Stimulated activated CD4-positive, alpha-beta T cell treated with anti-CD3 and anti-CD28 coated beads, TNF-alpha, amount 100 ng/mL, for 48 hours (primary cell): ENCODE measurements at regions not wholly inside any gene's neighbourhood (a gene's known extent, or its start where the extent isn't known, plus 50 kb on each side); places are given as distances from the start of the nearest gene placed in this dataset.
A peak's percentile ranks its signal among the peaks of the same experiment; 100 is the strongest.

Experiments
- DNase-seq, 3 donors: peaks; one replicate each; pipeline ENCODE4 v3.0.0-alpha.2; 2020; ENCODE audit warnings: low read depth in 3 of 3

DNA sequence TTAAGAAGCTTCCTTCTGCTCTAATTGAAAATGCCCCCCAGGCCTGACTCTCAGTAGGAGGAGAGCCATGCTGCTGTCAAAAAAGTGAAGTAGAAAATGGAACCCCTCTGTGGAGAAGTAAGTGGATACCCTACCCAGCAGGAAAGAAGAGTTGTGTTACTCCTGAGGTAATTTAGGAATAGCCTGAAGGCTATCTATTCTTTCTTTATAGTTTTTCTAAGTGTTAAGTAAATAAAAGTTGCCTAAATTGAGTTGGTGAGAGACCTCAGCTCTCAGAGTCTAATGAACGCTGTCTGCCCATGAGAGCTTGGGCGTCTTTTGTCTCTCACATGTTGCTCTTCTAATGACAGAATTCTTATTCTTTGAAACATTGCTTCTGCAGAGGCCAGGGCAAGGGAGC, 116.2 kb downstream of the NSUN3 start:
- DNase-seq: no peak

DNA sequence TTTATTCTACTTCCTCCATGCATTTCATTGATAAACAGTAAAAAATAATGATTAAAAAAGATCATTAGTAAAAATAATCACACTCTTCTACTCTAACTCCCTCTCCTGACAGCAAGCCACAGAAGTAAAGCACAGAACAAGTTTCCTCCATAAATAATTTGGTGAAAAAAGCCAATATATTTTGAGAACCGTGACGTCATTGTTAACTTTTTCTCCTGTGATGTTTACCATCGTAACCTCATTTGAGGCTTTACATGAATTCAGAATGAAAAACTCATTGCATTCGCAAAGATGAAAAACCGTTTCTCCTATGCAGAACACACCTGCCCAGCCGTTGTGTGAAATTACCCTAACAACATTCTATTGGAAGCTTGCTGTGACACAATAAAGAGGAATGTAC, 120.7 kb downstream of the NSUN3 start:
- DNase-seq: no peak

DNA sequence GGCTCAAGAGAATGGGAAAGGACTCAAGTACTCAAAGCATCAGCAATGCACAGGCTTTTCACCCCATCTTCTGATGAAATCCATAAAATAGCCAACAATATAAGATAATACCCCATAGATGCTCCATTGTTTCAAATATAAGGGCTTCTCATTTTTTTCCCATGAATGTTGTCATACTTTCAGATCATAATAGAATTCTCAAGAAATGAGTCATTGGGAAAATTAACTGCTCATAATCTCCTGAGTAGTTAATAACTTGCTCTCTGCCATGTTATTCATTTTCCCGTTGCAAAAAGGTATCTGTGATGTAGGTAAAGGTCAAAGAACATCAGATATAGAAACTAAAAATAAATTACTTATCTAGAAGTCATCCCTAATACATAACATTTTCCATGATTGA, 121.9 kb downstream of the NSUN3 start:
- no peak for DNase-seq

DNA sequence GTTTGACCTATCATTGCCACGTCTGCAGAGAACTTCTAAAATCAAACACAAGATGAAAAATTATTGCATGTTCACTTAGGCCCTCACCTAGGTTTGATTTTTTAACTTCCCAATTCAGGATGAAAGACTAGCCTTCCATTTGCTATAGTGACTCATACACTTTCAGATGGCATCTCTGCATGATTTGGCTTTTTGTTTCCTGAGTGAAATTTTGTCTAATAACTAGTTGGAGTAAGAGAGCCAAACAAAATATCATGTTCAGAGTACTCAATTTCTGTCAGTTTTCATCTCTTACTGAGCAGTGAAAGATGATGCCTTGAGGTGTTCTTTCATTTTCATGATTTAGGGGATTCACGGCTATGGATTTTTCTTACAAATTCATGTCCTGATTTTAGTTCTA, 122.9 kb downstream of the NSUN3 start:
- no peak for DNase-seq

DNA sequence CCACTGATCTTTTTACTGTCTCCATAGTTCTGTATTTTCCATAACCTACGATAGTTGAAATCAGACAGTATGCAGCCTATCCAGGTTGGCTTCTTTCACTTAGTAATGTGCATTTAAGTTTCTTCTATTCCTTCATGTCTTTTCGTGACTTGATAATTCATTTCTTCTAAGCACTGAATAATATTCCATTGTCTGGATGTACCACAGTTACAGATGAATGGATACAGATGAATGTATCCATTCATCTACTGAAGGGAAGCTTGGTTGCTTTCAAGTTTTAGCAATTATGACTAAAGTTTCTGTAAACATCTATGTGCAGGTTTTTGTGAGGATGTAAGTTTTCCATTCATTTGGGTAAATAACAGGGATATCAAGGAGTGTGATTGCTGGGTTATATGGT, 124.8 kb downstream of the NSUN3 start:
- DNase-seq: no peak

DNA sequence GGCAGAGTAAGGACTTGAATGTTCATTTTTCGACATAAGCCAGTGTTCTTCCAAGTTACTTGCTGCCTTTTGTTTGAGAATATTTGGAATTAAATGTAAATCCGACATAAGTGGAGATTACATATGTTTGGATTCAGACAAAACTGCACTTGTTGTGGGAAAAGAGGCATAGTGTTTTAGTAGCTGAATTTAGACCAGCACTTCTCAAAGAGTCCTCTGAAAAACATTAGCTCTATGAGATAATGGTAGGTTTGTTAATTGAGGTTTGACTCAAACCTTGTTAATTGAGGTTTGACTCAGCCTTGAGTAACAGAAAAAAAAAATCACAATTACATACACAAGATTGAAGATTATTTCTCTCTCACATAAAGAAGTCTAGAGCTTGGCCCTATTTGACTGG, 132.5 kb downstream of the NSUN3 start:
- DNase-seq: no peak

DNA sequence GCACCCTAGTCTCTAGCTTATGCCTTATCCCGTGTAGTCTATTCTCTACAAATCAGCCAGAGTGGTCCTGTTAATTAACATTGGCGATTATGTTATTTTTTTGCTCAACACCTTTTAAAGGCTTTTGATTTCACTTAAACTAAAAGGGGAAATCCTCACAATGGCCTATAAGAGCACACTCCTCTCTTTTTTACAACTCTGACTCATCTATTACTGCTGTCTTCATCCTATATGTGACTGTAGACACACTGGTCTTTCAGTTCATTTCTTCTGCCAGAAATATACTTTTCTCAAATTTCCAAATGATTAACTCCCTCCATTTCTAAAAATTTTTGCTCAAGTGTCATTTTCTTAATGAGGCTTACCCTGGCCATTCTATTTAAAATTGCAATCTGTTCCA, 143.4 kb downstream of the NSUN3 start:
- no peak for DNase-seq

DNA sequence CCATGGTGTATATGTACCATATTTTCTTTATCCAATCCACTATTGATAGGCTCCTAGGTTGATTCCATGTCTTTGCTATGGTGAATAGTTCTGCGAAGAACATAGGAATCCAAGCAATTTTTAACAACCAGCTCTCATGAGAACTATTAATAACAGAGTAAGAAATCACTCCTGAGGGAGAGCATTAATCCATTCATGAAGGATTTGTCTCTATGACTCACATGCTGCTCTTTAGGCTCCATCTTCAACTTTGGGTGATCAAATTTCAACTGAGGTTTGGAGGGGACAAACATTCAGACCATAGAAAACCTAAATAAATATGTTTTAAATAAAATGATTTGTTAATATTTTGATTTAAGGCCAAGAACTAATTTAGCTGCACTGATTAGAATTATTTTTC, 147.4 kb downstream of the NSUN3 start:
- DNase-seq: no peak

DNA sequence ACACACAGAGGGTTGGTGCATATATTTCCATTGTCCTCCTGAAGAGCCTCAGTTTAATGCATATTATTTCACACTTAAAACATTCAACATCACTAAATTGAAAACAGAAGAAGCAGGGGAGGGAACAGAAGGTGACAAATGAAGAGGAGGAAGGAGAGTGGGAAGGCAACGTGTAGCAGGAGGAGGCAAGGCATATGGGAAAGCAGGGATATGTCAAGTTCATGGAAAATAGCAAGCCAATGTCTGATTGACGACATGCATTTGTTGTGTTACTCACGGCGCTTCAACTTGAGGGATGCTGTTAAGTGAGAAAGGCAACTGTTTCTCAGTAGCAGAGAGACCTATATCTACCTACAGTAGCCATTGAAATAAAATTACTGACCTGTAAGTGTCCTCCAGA, 154.5 kb downstream of the NSUN3 start:
- DNase-seq: no peak

DNA sequence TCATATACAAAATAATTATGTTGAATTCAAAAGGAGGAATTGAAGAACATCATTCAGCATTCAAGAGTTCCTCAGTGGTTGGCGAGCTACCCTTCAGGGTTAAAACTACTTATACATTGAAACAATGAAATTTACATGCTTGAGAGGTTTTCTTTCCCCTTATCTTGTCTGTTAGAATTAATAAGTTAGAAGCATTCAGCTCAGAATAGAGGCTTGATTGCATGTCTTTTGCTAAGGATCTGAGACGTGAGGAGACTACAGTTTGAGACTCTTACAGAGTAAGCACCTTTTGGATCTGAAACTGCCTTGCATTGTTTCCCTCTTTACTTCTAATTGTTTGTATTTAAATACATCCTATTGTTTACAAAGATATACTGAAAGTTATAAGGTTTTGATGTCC, 157.6 kb downstream of the NSUN3 start:
- DNase-seq: no peak

DNA sequence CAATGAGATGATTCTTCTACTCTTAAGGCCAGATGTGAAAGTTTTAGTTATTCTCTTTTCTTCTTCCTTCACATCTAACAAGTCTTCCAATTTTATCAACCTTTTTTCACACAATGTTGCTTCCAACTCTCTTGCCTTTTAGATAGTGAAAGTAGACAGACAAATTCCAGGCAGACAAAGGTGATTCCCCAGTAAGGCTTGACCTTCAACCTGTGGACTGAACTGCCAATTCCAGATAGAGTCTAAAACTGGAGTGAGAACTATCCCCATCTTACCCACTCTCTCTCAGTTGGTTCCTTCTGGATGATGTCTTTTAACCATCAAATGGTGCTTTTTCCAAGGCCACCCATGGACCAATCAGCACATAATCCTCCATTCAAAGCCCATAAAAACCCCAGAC, 159.0 kb downstream of the NSUN3 start:
- no peak for DNase-seq

DNA sequence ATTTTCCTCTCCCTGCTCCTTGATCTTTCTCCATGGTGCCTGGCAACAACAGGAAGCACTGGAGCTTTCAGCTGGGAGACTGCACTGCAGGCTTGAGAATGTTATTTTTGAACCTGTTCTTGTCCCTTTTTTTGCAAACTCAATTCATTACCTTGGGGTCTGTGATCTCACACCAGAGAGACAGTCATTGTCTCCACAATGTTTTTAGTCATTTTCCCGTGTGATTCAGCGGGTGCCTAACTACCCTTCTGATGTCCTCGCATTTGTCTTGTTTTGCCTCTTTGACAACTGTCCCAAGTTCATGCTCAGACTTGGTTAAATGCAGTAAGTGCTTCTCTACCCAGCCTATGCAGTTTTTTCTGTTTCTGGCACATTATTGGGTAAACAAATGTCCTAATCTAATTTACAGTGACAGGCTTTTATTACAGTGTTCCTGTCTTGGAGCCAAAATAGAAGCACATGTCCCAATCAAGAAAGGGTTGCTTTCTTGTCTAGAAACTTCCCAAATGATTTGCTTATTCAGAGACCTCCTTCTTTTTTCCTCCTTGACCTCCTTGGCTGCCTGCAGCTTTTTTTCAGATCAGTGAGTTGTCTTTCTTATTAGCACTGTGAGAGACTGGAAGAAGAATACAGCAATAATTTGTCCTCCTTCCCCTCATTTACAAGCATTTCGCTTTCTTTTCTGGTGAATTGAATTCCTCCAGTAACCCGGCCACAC, 162.4 kb downstream of the NSUN3 start:
- DNase-seq: no peak

DNA sequence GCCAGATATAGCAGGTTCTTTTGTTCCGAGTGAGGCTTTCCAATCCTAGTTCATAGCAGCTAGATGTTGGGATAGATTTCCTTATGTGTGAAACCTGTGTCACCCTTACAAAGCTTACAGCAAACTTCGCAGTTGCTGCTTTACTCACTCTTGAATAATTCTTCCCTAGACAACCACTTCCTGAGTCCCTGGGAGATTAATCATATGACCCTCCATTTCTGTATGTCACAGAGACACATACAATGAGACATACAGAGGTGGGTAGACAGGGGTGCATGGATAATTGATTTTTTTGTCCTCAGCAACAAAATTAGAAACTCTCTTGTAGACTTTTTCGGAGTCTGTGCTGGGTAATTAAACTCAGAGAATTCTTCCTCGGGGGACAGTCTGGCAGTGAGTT, 163.2 kb downstream of the NSUN3 start:
- no peak for DNase-seq

DNA sequence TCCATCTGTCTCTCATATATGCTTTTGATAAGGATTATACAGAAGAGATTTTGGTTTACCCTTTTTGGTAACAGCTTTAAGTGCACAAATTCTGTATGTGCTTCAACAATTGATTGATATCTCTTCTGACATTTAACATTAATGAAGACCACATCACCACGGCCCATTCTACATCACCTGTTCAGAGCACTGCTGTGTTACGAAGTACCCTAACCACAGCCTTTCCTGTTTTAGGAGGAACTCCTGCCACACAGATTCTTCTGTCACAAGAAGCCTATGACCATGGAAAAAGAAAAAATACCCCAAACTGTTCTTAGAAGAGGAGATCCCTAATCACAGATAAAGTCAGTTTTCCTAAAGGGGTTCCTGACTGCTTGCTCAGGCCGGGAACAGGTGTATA, 170.1 kb downstream of the NSUN3 start:
- DNase-seq: no peak

DNA sequence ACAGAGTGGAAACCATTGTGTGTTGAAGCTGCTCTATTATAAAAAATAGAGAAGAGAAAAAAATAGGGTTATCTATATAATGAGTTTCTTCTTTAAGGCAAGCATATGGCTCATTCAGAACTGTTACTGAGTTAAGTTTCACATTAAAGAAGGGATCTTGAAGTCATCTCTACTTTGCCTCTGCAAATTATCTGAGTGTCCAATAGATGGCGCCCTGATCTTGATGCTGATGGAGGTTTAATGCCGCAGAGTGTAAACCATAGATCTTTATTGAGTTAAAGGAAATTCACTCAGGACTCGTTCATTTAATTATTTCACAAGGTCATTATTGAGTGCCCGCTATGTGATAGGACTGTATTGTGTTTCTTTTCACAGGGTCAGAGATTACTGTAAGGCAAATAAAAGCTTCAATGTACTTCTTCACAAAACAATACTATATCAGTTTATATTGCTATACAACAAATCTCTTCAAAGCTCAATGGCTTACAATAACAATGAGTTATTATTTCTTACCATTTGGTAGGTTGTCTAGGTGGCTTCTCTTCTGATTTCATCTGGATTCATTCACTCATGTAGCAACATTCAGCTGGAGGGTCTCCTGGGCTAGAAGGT, 171.4 kb downstream of the NSUN3 start:
- no peak for DNase-seq

DNA sequence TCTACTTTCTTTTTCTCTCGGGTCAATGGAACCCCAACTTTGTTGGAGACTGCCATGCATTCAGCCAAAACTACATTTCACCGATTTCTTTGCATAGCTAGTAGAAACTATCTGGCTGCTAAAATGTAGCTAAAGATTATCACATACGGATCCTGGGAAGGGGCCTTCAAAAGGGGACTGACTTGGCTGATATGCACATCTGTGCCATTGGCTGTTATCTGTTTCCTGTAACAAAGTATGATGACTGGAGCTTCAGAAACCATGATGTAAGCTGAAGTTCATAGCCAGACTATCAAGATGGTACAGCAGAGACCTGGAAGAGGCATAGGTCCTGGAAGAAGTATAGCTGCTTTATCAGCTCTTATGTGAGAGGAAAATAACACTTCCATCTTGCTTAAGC, 179.1 kb downstream of the NSUN3 start:
- no peak for DNase-seq

DNA sequence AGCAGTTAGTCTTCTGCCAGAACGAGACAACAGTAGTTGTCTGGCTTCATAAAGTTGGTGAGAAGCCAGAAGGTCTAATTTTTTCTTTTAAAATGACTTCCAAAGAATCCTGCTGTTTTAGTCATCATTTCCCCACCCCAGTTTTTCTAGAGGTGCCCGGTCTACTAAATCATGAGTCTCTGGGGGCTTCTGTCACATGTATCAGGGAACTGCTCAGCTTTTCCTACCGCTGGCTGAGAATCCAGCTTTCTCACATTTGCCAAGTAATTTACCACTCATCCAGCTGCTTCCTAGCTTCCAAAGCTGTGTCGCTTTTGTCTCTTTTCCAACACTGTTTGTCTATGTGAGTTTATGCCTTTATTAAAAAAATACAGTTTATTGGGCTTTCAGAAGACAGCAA, 183.3 kb downstream of the NSUN3 start:
- DNase-seq: no peak

DNA sequence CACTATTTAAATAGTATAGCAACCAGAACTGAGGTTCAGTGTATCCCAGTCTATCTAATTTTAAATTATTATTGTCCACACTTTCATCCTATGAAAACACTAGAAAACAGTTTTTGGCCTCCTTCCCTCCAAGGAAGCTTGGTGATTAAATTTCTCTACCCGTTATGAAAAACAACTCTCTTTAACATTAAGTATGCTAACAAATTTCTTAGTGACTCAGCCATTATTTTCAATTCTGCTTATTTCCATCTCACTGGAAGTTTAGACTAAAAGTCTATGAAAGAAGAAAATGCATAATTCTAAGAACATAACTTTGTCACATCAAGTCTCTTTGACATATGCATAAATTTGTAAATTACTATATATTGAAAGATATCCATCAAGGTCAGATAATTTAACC, 185.2 kb downstream of the NSUN3 start:
- no peak for DNase-seq

DNA sequence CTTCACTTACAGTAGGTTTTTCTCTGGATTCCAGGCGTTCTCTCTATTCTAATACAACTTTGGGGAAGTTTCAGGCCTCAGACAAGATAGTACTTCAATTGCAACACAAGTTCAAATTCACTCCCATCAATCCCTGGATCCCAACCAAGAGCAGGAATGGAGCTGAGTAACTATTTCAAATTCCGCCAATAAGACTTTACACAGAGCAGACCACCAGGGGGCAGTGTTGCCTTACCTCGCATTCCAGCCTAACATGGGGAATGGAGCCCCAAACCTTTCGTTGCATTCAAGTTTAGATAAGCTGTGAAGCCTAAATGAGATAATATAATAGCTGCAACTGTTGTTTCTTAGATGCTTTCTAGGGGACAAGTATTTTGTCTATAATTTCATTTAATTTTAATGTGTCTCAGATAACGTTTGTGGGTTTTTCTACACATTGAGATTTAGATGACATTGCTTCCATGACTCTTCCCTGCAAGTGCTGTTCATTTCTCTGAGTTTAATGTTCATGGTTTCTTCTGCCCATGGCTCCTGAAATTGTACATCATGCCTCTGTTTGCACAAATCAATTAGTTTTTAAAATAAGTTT, 186.7 kb downstream of the NSUN3 start:
- peak; percentile 19 to 56 (median 46) for DNase-seq

DNA sequence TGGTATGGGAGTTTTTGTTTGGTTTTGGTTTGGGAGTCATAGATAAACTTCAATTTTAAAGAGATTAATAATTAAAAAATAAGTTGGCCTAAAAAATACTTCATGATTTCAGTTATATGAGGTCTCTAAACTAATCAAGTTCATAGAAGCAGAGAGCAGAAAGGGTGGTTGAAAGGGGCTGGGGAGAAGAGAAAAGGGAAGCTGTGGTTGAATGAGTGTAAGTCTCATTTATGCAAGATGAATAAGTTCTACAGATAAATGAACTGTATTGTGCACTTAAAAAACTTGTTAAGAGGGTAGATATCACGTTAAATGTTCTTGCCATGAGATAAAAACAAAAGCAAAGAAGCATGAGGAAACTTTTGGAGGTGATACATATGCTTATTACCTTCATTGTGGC, 188.7 kb downstream of the NSUN3 start:
- DNase-seq: no peak

DNA sequence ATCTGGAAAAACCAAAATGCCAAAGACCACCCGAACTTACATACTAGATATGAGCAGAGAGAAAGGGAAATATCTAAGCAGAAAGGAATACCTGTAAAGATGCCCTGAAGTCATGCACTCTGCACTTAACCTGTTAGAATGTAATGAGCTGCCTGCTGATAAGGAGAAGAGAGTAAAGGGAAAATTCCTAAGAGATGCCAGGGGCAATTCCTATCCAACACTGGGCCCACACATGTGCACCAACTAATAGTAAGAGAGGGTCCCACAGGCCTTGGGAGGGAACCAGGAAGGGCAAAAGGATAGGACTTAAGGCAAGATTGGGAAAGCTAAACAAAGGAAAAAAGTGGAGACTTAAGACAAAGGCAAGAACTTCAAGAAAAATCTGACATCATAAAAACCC, 189.5 kb downstream of the NSUN3 start:
- no peak for DNase-seq

DNA sequence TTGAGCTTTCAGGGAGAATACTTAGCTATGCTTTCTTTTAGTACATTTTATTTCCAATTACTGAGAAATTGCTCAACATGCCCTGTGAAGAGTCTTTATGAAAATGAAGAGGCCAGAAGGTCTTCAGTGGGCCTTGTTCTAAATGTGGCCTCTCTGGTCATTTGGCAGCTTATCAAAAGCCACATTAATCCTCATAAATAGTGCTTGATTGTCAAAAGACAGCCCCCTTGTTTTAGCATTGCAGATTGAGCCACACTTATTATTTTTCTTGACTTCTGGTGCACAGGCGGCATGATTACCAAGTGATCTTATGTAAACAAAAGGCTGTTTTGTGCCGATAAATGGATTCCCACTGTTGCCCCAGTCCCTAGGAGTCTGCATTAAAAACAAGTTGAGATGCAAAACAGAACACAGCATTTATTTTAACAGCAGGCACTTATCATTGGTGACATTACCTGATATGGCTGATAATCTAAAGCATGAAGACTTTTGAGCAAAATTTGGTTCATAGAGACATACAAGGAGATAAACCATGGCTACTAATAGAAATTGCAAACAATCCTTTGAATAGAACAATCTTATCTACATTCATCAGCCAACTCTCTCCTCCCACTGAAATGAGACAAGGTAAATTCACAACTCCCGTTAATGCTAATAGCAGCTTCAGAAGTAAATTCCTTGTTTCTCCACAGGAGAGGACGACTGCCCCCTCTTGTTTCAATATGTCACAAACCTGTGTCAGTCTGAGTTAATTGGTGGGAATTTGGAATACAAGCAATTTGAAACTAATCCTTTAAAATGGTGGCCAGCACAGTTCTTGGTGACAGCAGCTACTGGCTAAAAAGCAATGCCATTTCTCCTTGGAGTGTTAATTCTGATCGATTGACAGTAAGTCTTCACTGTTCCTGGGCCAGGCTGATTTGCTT, 194.3 kb downstream of the NSUN3 start:
- DNase-seq: no peak

DNA sequence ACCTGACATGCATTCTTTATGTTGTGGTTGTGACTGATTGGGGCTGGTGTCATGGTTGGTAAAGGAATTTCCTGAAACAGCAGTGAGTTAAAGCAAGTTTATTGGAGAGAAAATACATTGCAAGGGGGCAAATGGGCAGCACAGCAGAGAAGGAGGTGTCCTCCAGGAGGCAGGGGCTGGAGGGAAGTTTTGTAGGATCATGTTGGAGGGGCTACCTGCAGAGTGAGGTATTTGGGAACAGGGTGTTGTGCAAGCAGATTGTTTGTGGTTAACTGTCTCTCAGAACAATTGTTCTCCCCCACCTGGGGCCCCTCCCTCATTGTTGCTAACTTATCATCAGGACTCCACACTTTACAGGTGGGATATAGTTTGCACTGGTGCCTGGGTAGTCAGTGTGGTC, 196.0 kb downstream of the NSUN3 start:
- DNase-seq: no peak
